ENCODE measurements at regions not wholly inside any gene's neighbourhood (a gene's known extent, or its start where the extent isn't known, plus 50 kb on each side); places are given as distances from the start of the nearest gene placed in this dataset.

DNA sequence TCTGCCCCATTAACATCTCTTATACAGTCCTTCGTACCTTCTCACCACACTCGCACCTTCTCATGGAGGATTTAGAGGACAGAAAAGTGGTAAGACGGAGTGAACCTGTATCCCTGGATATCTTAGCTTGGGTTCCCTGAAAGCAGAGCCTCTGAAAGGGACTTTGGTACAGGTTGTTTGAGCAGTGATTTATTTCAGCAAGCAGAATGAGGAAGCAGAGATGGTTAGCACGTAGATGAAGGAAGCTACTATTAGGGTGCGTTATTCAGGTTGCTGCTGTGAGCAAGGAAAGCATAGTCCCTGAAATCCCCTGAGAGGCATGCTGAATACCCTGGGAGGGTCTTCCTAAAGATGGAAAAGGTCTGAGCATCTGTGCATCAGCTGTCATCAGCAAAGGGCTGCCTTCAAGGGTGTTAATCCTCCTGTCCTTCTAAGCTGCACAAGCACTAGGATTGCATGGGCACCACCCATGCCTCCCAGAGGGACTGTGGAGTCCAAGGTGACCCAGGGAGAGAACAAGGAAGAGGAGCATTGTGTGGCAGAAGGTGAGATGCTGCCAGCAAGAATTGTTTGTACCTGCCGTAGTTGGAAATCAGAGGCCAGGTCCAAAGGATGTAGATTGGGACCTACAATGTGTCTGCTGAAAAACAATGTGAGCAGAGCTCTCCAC lies 273.7 kb downstream of the RASEF start:
- DNase-seq (no peak), ATAC-seq (ENCODE audit: low read depth) (no peak)
- Mint-ChIP-seq H3K4me1 (no peaks in the 10 kb centered on the region), H3K4me3 (no peak overlapping the region), H3K9me3 (ENCODE audit: insufficient read depth) (no peaks in the 10 kb centered on the region), H3K27me3 (no peaks in the 10 kb centered on the region), H3K27ac (no peak overlapping the region)
- CTCF ChIA-PET = no interaction called here
- POLR2A ChIA-PET = no interaction called here
- H3K9ac ChIP-seq (ENCODE audit: low read length) = no peak overlapping the region
- H3K4me1 ChIP-seq (ENCODE audit: control insufficient read depth in 2 of 2, insufficient read depth in 2 of 2, low read length in 2 of 2) = no peaks in the 10 kb centered on the region
- no peak overlapping the region for H3K4me3 ChIP-seq (ENCODE audit: control extremely low read depth in 1 of 5, extremely low read depth in 1 of 5, insufficient read depth in 1 of 5, low read depth in 2 of 5, low read length in 4 of 5)
- H3K9me3 ChIP-seq (ENCODE audit: control extremely low read depth in 1 of 3, control insufficient read depth in 2 of 3, insufficient read depth in 1 of 3, low read length in 2 of 3) = no peaks in the 10 kb centered on the region
- 9% methylated on average over 2 of the region's 6 CpGs for WGBS (ENCODE audit: insufficient coverage)
- intact Hi-C loops (cut with micrococcal nuclease) = no loop called here
- no peak overlapping the region for H3K4me2 ChIP-seq (replicated peaks; ENCODE audit: low read depth, low read length, poor library complexity, severe bottlenecking)
- H3K36me3 ChIP-seq (replicated peaks in 1 of 2; ENCODE audit: control extremely low read depth in 1 of 2, control insufficient read depth in 1 of 2, extremely low read depth in 1 of 2, insufficient read depth in 2 of 2, low read length in 1 of 2) = no peaks in the 10 kb centered on the region
- H3K27ac ChIP-seq (ENCODE audit: low read length in 2 of 2) = no peak overlapping the region
- H4K20me1 ChIP-seq (ENCODE audit: control insufficient read depth, insufficient read depth, low read length, poor library complexity, severe bottlenecking) = no peaks in the 10 kb centered on the region
- peak overlapping the region; percentile 3 for H2AFZ ChIP-seq (ENCODE audit: insufficient read depth, low read depth, low read length, poor library complexity, severe bottlenecking)
- H3K79me2 ChIP-seq (ENCODE audit: control insufficient read depth, insufficient read depth, low read length) = no peaks in the 10 kb centered on the region
- TF ChIP-seq EZH2 (IDR thresholded peaks at IDR 0.05; ENCODE audit: borderline replicate concordance, insufficient read depth, low read depth, low read length, poor library complexity, severe bottlenecking) = no peak
- TF ChIP-seq CTCF (IDR thresholded peaks at IDR 0.05) = no peak
- no peaks in the 10 kb centered on the region for H3K27me3 ChIP-seq (replicated peaks in 1 of 4; ENCODE audit: control extremely low read depth in 1 of 4, control insufficient read depth in 3 of 4, insufficient read depth in 4 of 4, low read length in 3 of 4)

- no peak for ATAC-seq (ENCODE audit: low read depth)
- WGBS (ENCODE audit: insufficient coverage) = no CpG with 5 or more reads among the region's 1 CpG
- H3K79me2 ChIP-seq (ENCODE audit: control insufficient read depth, insufficient read depth, low read length) = no peaks in the 10 kb centered on the region
Measured at GRCh38 chr9:82790875-82791274, 272.1 kb downstream of the RASEF start.

More at GRCh38 chr9:82790875-82791274, 272.1 kb downstream of the RASEF start:
- no peak for TF ChIP-seq EZH2 (IDR thresholded peaks at IDR 0.05; ENCODE audit: borderline replicate concordance, insufficient read depth, low read depth, low read length, poor library complexity, severe bottlenecking)
- no peak for TF ChIP-seq CTCF (IDR thresholded peaks at IDR 0.05)
- ChIA-PET POLR2A (no interaction called here), CTCF (no interaction called here)
- Mint-ChIP-seq H3K9me3 (ENCODE audit: insufficient read depth) (no peaks in the 10 kb centered on the region), H3K27ac (no peak overlapping the region), H3K27me3 (no peaks in the 10 kb centered on the region), H3K4me3 (no peak overlapping the region), H3K4me1 (no peaks in the 10 kb centered on the region)
- no peak overlapping the region for H3K9ac ChIP-seq (ENCODE audit: low read length)
- H3K36me3 ChIP-seq (replicated peaks in 1 of 2; ENCODE audit: control extremely low read depth in 1 of 2, control insufficient read depth in 1 of 2, extremely low read depth in 1 of 2, insufficient read depth in 2 of 2, low read length in 1 of 2) = no peaks in the 10 kb centered on the region
- no peak overlapping the region for H3K4me3 ChIP-seq (ENCODE audit: control extremely low read depth in 1 of 5, extremely low read depth in 1 of 5, insufficient read depth in 1 of 5, low read depth in 2 of 5, low read length in 4 of 5)
- H3K4me2 ChIP-seq (replicated peaks; ENCODE audit: low read depth, low read length, poor library complexity, severe bottlenecking) = no peak overlapping the region
- DNase-seq = no peak
- H3K9me3 ChIP-seq (ENCODE audit: control extremely low read depth in 1 of 3, control insufficient read depth in 2 of 3, insufficient read depth in 1 of 3, low read length in 2 of 3) = no peaks in the 10 kb centered on the region
- H2AFZ ChIP-seq (ENCODE audit: insufficient read depth, low read depth, low read length, poor library complexity, severe bottlenecking) = no peak overlapping the region
- intact Hi-C loops (cut with micrococcal nuclease) = no loop called here
- no peak overlapping the region for H3K27ac ChIP-seq (ENCODE audit: low read length in 2 of 2)
- H3K27me3 ChIP-seq (replicated peaks in 1 of 4; ENCODE audit: control extremely low read depth in 1 of 4, control insufficient read depth in 3 of 4, insufficient read depth in 4 of 4, low read length in 3 of 4) = no peaks in the 10 kb centered on the region
- no peaks in the 10 kb centered on the region for H3K4me1 ChIP-seq (ENCODE audit: control insufficient read depth in 2 of 2, insufficient read depth in 2 of 2, low read length in 2 of 2)
- H4K20me1 ChIP-seq (ENCODE audit: control insufficient read depth, insufficient read depth, low read length, poor library complexity, severe bottlenecking) = no peaks in the 10 kb centered on the region
